GM23338 (cell line): ENCODE measurements at regions not wholly inside any gene's neighbourhood (a gene's known extent, or its start where the extent isn't known, plus 50 kb on each side); places are given as distances from the start of the nearest gene placed in this dataset.
"Not testable (repeated sequence)": the region's sequence is repeated elsewhere in the genome, so short reads cannot be mapped to it uniquely, and the experiment has no call there.

Experiments used
- ATAC-seq: fragments of 200-7000 bp; cut with Tn5 transposase; 3 replicates; pipeline ENCODE4 v1.9.1; 2020
- DNase-seq: peaks from one replicate; pipeline ENCODE4 v3.0.0-alpha.2; 2015; ENCODE audit warnings: low spot score
- H2AFZ ChIP-seq: fragments of 200-600 bp; sonication (generic); 2 replicates; pipeline ENCODE4 v1.8.0; 2016; ENCODE audit warnings: antibody characterized with exemption, mild to moderate bottlenecking, moderate library complexity
- H3F3A ChIP-seq: fragments of 200-600 bp; sonication (generic); replicated peaks from 2 replicates; pipeline ENCODE4 v1.8.0; 2017; ENCODE audit warnings: antibody characterized with exemption, mixed run types, low read depth
- H3K27ac ChIP-seq: fragments of 200-600 bp; sonication (generic); 2 replicates; pipeline ENCODE4 v1.6.1; 2016; ENCODE audit warnings: low read depth
- H3K27me3 ChIP-seq: fragments of 200-600 bp; sonication (generic); 2 replicates; pipeline ENCODE4 v1.8.0; 2016; ENCODE audit warnings: mild to moderate bottlenecking, mixed run types, moderate library complexity; ENCODE audit not compliant: insufficient read depth
- H3K36me3 ChIP-seq: fragments of 200-600 bp; sonication (generic); 2 replicates; pipeline ENCODE4 v1.8.0; 2016; ENCODE audit warnings: mild to moderate bottlenecking; ENCODE audit not compliant: insufficient read depth
- H3K4me1 ChIP-seq: fragments of 200-600 bp; sonication (generic); 2 replicates; pipeline ENCODE4 v1.8.0; 2016; ENCODE audit warnings: mild to moderate bottlenecking, moderate library complexity; ENCODE audit not compliant: insufficient read depth
- H3K4me2 ChIP-seq: fragments of 200-600 bp; sonication (generic); 2 replicates; pipeline ENCODE4 v1.7.1; 2017; ENCODE audit warnings: mixed run types
- H3K4me3 ChIP-seq: fragments of 200-600 bp; sonication (generic); 2 replicates; pipeline ENCODE4 v1.6.1; 2016; ENCODE audit warnings: mixed run types
- H3K79me2 ChIP-seq: fragments of 200-600 bp; sonication (generic); replicated peaks from 2 replicates; pipeline ENCODE4 v1.8.0; 2017; ENCODE audit warnings: mild to moderate bottlenecking; ENCODE audit not compliant: insufficient read depth
- H3K9me2 ChIP-seq: fragments of 200-600 bp; sonication (generic); 2 replicates; pipeline ENCODE4 v1.8.0; 2017; ENCODE audit not compliant: insufficient read depth
- H4K20me1 ChIP-seq: fragments of 200-600 bp; sonication (generic); replicated peaks from 2 replicates; pipeline ENCODE4 v1.8.0; 2017; ENCODE audit warnings: mild to moderate bottlenecking; ENCODE audit not compliant: insufficient read depth
- H3K27ac Mint-ChIP-seq: 2 replicates; pipeline ENCODE4 v1.8.0; 2020; ENCODE audit warnings: inconsistent platforms, mild to moderate bottlenecking, moderate library complexity, mixed read lengths
- H3K27me3 Mint-ChIP-seq: 3 replicates; pipeline ENCODE4 v1.8.0; 2022; ENCODE audit warnings: low read depth, mild to moderate bottlenecking, moderate library complexity, mixed read lengths, inconsistent platforms; ENCODE audit not compliant: insufficient read depth, poor library complexity
- H3K36me3 Mint-ChIP-seq: 3 replicates; pipeline ENCODE4 v1.8.0; 2021; ENCODE audit warnings: low read depth, mild to moderate bottlenecking, inconsistent platforms, moderate library complexity, mixed read lengths
- H3K4me1 Mint-ChIP-seq: 3 replicates; pipeline ENCODE4 v1.8.0; 2020; ENCODE audit warnings: mild to moderate bottlenecking, inconsistent platforms, mixed read lengths
- H3K4me3 Mint-ChIP-seq: 3 replicates; pipeline ENCODE4 v1.8.0; 2021; ENCODE audit warnings: moderate library complexity, mild to moderate bottlenecking, inconsistent platforms, mixed read lengths
- H3K9me3 Mint-ChIP-seq: 3 replicates; pipeline ENCODE4 v1.8.0; 2020; ENCODE audit warnings: moderate library complexity, mild to moderate bottlenecking, inconsistent platforms, mixed read lengths
- CTCF ChIP-seq, 2 experiments: fragments of 200-600 bp in 1 of 2; sonication (generic) in 1 of 2; conservative IDR thresholded peaks; 2 replicates each; pipeline versions ENCODE4 v1.5.1 to v1.6.1; 2016 to 2017; ENCODE audit warnings: antibody characterized with exemption in 2 of 2, low read depth in 2 of 2, mild to moderate bottlenecking in 2 of 2, moderate library complexity in 1 of 2
- ZNF462 ChIP-seq: fragments of 250-450 bp; sonication (Bioruptor Pico); IDR thresholded peaks from 2 replicates; pipeline ENCODE4 v1.5.0; 2020; ENCODE audit warnings: mild to moderate bottlenecking, moderate library complexity

- Histone ChIP-seq H4K20me1 (no peaks in the 10 kb centered on the region), H3K27me3 (no peaks in the 10 kb centered on the region), H3K27ac (no peak overlapping the region), H3K4me3 (no peak overlapping the region), H2AFZ (no peak overlapping the region), H3K4me2 (no peak overlapping the region), H3F3A (no peaks in the 10 kb centered on the region), H3K4me1 (no peaks in the 10 kb centered on the region; the same call in 1 of the 2 replicates), H3K9me2 (no peaks in the 10 kb centered on the region), H3K79me2 (no peaks in the 10 kb centered on the region), H3K36me3 (no peaks in the 10 kb centered on the region)
- H3K27ac Mint-ChIP-seq: no peak overlapping the region
- no peaks in the 10 kb centered on the region for H3K27me3 Mint-ChIP-seq
- no peaks in the 10 kb centered on the region; the same call in 2 of the 3 replicates for H3K36me3 Mint-ChIP-seq
- no peak for TF ChIP-seq CTCF (conservative IDR thresholded peaks at IDR 0.05; ENCODE audit: low read depth in 2 of 2)
- TF ChIP-seq ZNF462 (CRISPR knock-in tag): no peak
- ATAC-seq: no peak
- no peak overlapping the region for H3K4me3 Mint-ChIP-seq
- H3K4me1 Mint-ChIP-seq: peaks cover 2% of the 10 kb centered on the region; the same call in 1 of the 3 replicates
- no peak for DNase-seq
- peaks cover 2% of the 10 kb centered on the region; the same call in 2 of the 3 replicates for H3K9me3 Mint-ChIP-seq
Measured at GRCh38 chr21:32829504-32829903, 57.9 kb upstream of the PAXBP1 start.

GRCh38 chr21:32831779-32832178, 60.2 kb upstream of the PAXBP1 start:
- not testable (repeated sequence) for H3K9me2 ChIP-seq, H3K9me3 Mint-ChIP-seq, ATAC-seq, H3K4me1 ChIP-seq, H3K27me3 Mint-ChIP-seq, H3K4me1 Mint-ChIP-seq, H3F3A ChIP-seq, H3K36me3 Mint-ChIP-seq, H3K4me3 ChIP-seq, DNase-seq, H4K20me1 ChIP-seq, H3K79me2 ChIP-seq, H3K27ac ChIP-seq, H3K4me3 Mint-ChIP-seq, H2AFZ ChIP-seq, H3K36me3 ChIP-seq, H3K27ac Mint-ChIP-seq, H3K27me3 ChIP-seq, H3K4me2 ChIP-seq
